ENCODE measurements at regions not wholly inside any gene's neighbourhood (a gene's known extent, or its start where the extent isn't known, plus 50 kb on each side); places are given as distances from the start of the nearest gene placed in this dataset.
"Not testable (repeated sequence)": the region's sequence is repeated elsewhere in the genome, so short reads cannot be mapped to it uniquely, and the experiment has no call there.

GRCh38 chr4:112775801-112776200, 138.9 kb downstream of the LARP7 start:
- no peak for DNase-seq

GRCh38 chr4:112776535-112776934, 139.6 kb downstream of the LARP7 start:
- DNase-seq: no peak

GRCh38 chr4:112778520-112778919, 141.6 kb downstream of the LARP7 start:
- no peak for DNase-seq

- no peak for DNase-seq
Measured at GRCh38 chr4:112793033-112793432, 156.1 kb downstream of the LARP7 start.

GRCh38 chr4:112800001-112800400, 163.1 kb downstream of the LARP7 start:
- no peak for DNase-seq

GRCh38 chr4:112801341-112801740, 164.4 kb downstream of the LARP7 start:
- no peak for DNase-seq

GRCh38 chr4:112802780-112803179, 165.8 kb downstream of the LARP7 start:
- DNase-seq: no peak

- no peak for DNase-seq
Measured at GRCh38 chr4:112807083-112807482, 170.1 kb downstream of the LARP7 start.

GRCh38 chr4:112808001-112808400, 171.1 kb downstream of the LARP7 start:
- DNase-seq: peak; percentile 23

- DNase-seq: no peak
Measured at GRCh38 chr4:112813790-112814189, 176.8 kb downstream of the LARP7 start.

- DNase-seq: peak; percentile 91
Measured at GRCh38 chr4:112817933-112818593, 181.1 kb downstream of the LARP7 start.

- peak; percentile 54 for DNase-seq
Measured at GRCh38 chr4:112818594-112818965, 181.6 kb downstream of the LARP7 start.

GRCh38 chr4:112819729-112820128, 182.8 kb downstream of the LARP7 start:
- no peak for DNase-seq

GRCh38 chr4:112823156-112823555, 186.2 kb downstream of the LARP7 start:
- peak; percentile 39 for DNase-seq

GRCh38 chr4:112823606-112824005, 186.7 kb downstream of the LARP7 start:
- DNase-seq: peak; percentile 72

GRCh38 chr4:112830753-112831386, 193.9 kb downstream of the LARP7 start:
- DNase-seq: no peak

GRCh38 chr4:112832493-112832892, 195.6 kb downstream of the LARP7 start:
- DNase-seq: no peak

- no peak for DNase-seq
Measured at GRCh38 chr4:112836895-112837294, 200.0 kb downstream of the LARP7 start.

GRCh38 chr4:112838015-112838414, 201.1 kb downstream of the LARP7 start:
- DNase-seq: not testable (repeated sequence)

GRCh38 chr4:112840061-112840460, 203.1 kb downstream of the LARP7 start:
- no peak for DNase-seq

- no peak for DNase-seq
Measured at GRCh38 chr4:112840619-112841018, 203.7 kb downstream of the LARP7 start.

- no peak for DNase-seq
Measured at GRCh38 chr4:112842513-112842912, 205.6 kb downstream of the LARP7 start.

- no peak for DNase-seq
Measured at GRCh38 chr4:112845386-112845785, 204.1 kb upstream of the ANK2 start.

GRCh38 chr4:112847045-112847444, 202.4 kb upstream of the ANK2 start:
- DNase-seq: no peak

Data from tongue (tissue), 1 donor.